Urothelium cell line (cell line): ENCODE measurements at regions not wholly inside any gene's neighbourhood (a gene's known extent, or its start where the extent isn't known, plus 50 kb on each side); places are given as distances from the start of the nearest gene placed in this dataset.
A peak's percentile ranks its signal among the peaks of the same experiment; 100 is the strongest.
"Not testable (repeated sequence)": the region's sequence is repeated elsewhere in the genome, so short reads cannot be mapped to it uniquely, and the experiment has no call there.

Source experiments
- DNase-seq: peaks from one replicate; pipeline ENCODE4 v3.0.0; 2011; ENCODE audit warnings: low spot score, mixed read lengths
- FAIRE-seq: peaks from 2 replicates; lab custom pipeline; 2011; peaks lifted over from hg19 to GRCh38; lab: Jason Lieb, UNC

GRCh38 chr10:6707352-6707751 lies 127.3 kb upstream of the PRKCQ start:
- DNase-seq (no peak), FAIRE-seq (no peak)

- FAIRE-seq (no peak), DNase-seq (no peak)
Measured at GRCh38 chr10:6706725-6707124, 126.6 kb upstream of the PRKCQ start.

- FAIRE-seq (no peak), DNase-seq (no peak)
Measured at GRCh38 chr10:6704896-6705295, 124.8 kb upstream of the PRKCQ start.

- not testable (repeated sequence) for FAIRE-seq, DNase-seq
Measured at GRCh38 chr10:6702833-6703232, 122.8 kb upstream of the PRKCQ start.

GRCh38 chr10:6702030-6702429 lies 122.0 kb upstream of the PRKCQ start:
- no peak for FAIRE-seq
- DNase-seq, result no peak

GRCh38 chr10:6701289-6701688 lies 121.2 kb upstream of the PRKCQ start:
- no peak for FAIRE-seq

GRCh38 chr10:6700066-6700465 lies 120.0 kb upstream of the PRKCQ start:
- DNase-seq (no peak), FAIRE-seq (no peak)

More at GRCh38 chr10:6701289-6701688, 121.2 kb upstream of the PRKCQ start:
- no peak for DNase-seq

- no peak for DNase-seq
- FAIRE-seq, result no peak
Measured at GRCh38 chr10:6699336-6699735, 119.3 kb upstream of the PRKCQ start.

GRCh38 chr10:6695519-6695918 lies 115.4 kb upstream of the PRKCQ start:
- DNase-seq, result no peak
- FAIRE-seq, result no peak

GRCh38 chr10:6694447-6695140 lies 114.5 kb upstream of the PRKCQ start:
- FAIRE-seq (no peak), DNase-seq (peak; percentile 56)

GRCh38 chr10:6692856-6693255 lies 112.8 kb upstream of the PRKCQ start:
- DNase-seq, result no peak
- FAIRE-seq, result peak; percentile 78

GRCh38 chr10:6692103-6692502 lies 112.0 kb upstream of the PRKCQ start:
- FAIRE-seq, result no peak

GRCh38 chr10:6689036-6689435 lies 109.0 kb upstream of the PRKCQ start:
- DNase-seq (no peak), FAIRE-seq (no peak)

More at GRCh38 chr10:6692103-6692502, 112.0 kb upstream of the PRKCQ start:
- DNase-seq, result no peak

GRCh38 chr10:6680735-6681134 lies 100.7 kb upstream of the PRKCQ start:
- DNase-seq (no peak), FAIRE-seq (no peak)

- DNase-seq, result no peak
- FAIRE-seq, result no peak
Measured at GRCh38 chr10:6678956-6679355, 98.9 kb upstream of the PRKCQ start.

- FAIRE-seq, result no peak
- peak; percentile 48 for DNase-seq
Measured at GRCh38 chr10:6678211-6678803, 98.2 kb upstream of the PRKCQ start.

GRCh38 chr10:6677129-6677528 lies 97.1 kb upstream of the PRKCQ start:
- not testable (repeated sequence) for DNase-seq, FAIRE-seq

- FAIRE-seq (no peak), DNase-seq (no peak)
Measured at GRCh38 chr10:6674291-6674690, 94.2 kb upstream of the PRKCQ start.

GRCh38 chr10:6671976-6672375 lies 91.9 kb upstream of the PRKCQ start:
- FAIRE-seq (no peak), DNase-seq (no peak)

- peak; percentile 32 for DNase-seq
Measured at GRCh38 chr10:6669269-6669859, 89.3 kb upstream of the PRKCQ start.

GRCh38 chr10:6667679-6668270 lies 87.7 kb upstream of the PRKCQ start:
- DNase-seq, result peak; percentile 36
- FAIRE-seq, result no peak

More at GRCh38 chr10:6669269-6669859, 89.3 kb upstream of the PRKCQ start:
- FAIRE-seq, result no peak

GRCh38 chr10:6667150-6667549 lies 87.1 kb upstream of the PRKCQ start:
- no peak for FAIRE-seq
- no peak for DNase-seq
